Activated B cell treated with CpG ODN at 0.5 μM for 24 hours (primary cell): ENCODE measurements at regions not wholly inside any gene's neighbourhood (a gene's known extent, or its start where the extent isn't known, plus 50 kb on each side); places are given as distances from the start of the nearest gene placed in this dataset.

Experiments
- ATAC-seq: fragments of 200-7000 bp; cut with Tn5 transposase; one replicate; pipeline ENCODE4 v1.10.0; 2021; ENCODE audit warnings: low read depth, mild to moderate bottlenecking, moderate library complexity
- CTCF ChIA-PET: fragments of 350-600 bp; sonication (Branson Sonifier 250); formaldehyde crosslinking; loops from one replicate; lab custom pipeline; 2021; ENCODE audit warnings: antibody characterized with exemption; lab: Charles Lee
- POLR2A ChIA-PET: fragments of 350-600 bp; sonication (Branson Sonifier 250); formaldehyde crosslinking; loops from one replicate; lab custom pipeline; 2021; ENCODE audit warnings: antibody characterized with exemption; lab: Charles Lee
- DNase-seq: peaks from one replicate; pipeline ENCODE4 v3.0.0; 2022
- H3K27ac Mint-ChIP-seq: one replicate; pipeline ENCODE4 v1.8.0; 2020; ENCODE audit warnings: mixed read lengths
- H3K27me3 Mint-ChIP-seq: one replicate; pipeline ENCODE4 v1.8.0; 2021; ENCODE audit warnings: mixed read lengths
- H3K36me3 Mint-ChIP-seq: one replicate; pipeline ENCODE4 v1.8.0; 2021; ENCODE audit warnings: low read depth, mixed read lengths
- H3K4me1 Mint-ChIP-seq: one replicate; pipeline ENCODE4 v1.8.0; 2021; ENCODE audit warnings: mixed read lengths
- H3K4me3 Mint-ChIP-seq: one replicate; pipeline ENCODE4 v1.8.0; 2020; ENCODE audit warnings: mild to moderate bottlenecking, mixed read lengths
- H3K9me3 Mint-ChIP-seq: one replicate; pipeline ENCODE4 v1.8.0; 2020; ENCODE audit warnings: mixed read lengths
- intact Hi-C: fragments of 100-400 bp; cut with micrococcal nuclease; formaldehyde crosslinking; loops from one replicate; pipeline ENCODE4 v1.15.1; 2024
- TF ChIP-seq, protein P1 (sequence below): fragments of 200-600 bp; IDR thresholded peaks from one replicate; pipeline ENCODE4 v1.8.0; 2022; ENCODE audit warnings: antibody characterized with exemption, mild to moderate bottlenecking

GRCh38 chr5:91443761-91444467, 60.8 kb upstream of the ARRDC3 start:
- no peaks in the 10 kb centered on the region for H3K27me3 Mint-ChIP-seq
- peaks cover 2% of the 10 kb centered on the region for H3K4me1 Mint-ChIP-seq
- H3K4me3 Mint-ChIP-seq, result no peak overlapping the region
- TF ChIP-seq, protein P1, sequence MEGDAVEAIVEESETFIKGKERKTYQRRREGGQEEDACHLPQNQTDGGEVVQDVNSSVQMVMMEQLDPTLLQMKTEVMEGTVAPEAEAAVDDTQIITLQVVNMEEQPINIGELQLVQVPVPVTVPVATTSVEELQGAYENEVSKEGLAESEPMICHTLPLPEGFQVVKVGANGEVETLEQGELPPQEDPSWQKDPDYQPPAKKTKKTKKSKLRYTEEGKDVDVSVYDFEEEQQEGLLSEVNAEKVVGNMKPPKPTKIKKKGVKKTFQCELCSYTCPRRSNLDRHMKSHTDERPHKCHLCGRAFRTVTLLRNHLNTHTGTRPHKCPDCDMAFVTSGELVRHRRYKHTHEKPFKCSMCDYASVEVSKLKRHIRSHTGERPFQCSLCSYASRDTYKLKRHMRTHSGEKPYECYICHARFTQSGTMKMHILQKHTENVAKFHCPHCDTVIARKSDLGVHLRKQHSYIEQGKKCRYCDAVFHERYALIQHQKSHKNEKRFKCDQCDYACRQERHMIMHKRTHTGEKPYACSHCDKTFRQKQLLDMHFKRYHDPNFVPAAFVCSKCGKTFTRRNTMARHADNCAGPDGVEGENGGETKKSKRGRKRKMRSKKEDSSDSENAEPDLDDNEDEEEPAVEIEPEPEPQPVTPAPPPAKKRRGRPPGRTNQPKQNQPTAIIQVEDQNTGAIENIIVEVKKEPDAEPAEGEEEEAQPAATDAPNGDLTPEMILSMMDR, result no peak
- CTCF ChIA-PET, result no interaction called here
- no peaks in the 10 kb centered on the region for H3K36me3 Mint-ChIP-seq
- POLR2A ChIA-PET, result no interaction called here
- H3K9me3 Mint-ChIP-seq, result peaks cover 3% of the 10 kb centered on the region
- intact Hi-C loops, result no loop called here
- no peak overlapping the region for H3K27ac Mint-ChIP-seq
- no peak for DNase-seq
- no peak for ATAC-seq

DNA sequence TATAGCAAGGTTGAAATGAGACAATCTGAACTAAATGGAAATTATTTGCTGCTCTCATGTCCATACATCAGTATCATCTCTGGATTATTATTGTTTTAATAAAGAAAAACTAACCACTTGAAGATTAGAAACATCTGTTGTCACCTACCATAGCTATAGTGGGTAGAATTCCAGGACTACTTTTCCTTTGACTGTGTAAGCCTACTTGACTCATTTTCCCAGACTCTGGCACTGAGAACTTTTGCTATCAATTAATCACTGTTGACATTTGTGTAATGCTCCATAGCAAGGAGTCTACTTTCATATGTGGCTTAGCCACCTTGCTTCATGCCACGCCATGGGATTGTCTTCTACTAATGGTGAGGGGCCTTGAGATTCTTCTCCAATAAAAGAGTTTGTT, 59.9 kb upstream of the ARRDC3 start:
- no peak overlapping the region for H3K4me3 Mint-ChIP-seq
- no peaks in the 10 kb centered on the region for H3K27me3 Mint-ChIP-seq
- no peak overlapping the region for H3K27ac Mint-ChIP-seq
- ChIA-PET CTCF (no interaction called here), POLR2A (no interaction called here)
- intact Hi-C loops, result no loop called here
- H3K4me1 Mint-ChIP-seq, result peaks cover 2% of the 10 kb centered on the region
- ATAC-seq, result no peak
- no peaks in the 10 kb centered on the region for H3K36me3 Mint-ChIP-seq
- peaks cover under 1% of the 10 kb centered on the region for H3K9me3 Mint-ChIP-seq
- no peak for DNase-seq
- TF ChIP-seq, protein P1, result no peak

- ChIA-PET POLR2A (no interaction called here), CTCF (no interaction called here)
- Mint-ChIP-seq H3K27ac (no peak overlapping the region), H3K27me3 (no peaks in the 10 kb centered on the region), H3K4me1 (peaks cover 2% of the 10 kb centered on the region), H3K4me3 (no peak overlapping the region), H3K9me3 (no peaks in the 10 kb centered on the region), H3K36me3 (no peaks in the 10 kb centered on the region)
- TF ChIP-seq, protein P1, result no peak
- intact Hi-C loops, result no loop called here
- ATAC-seq (no peak), DNase-seq (no peak)
Observed at GRCh38 chr5:91441082-91441481, 58.0 kb upstream of the ARRDC3 start.

- DNase-seq, result no peak
- TF ChIP-seq, protein P1, result no peak
- H3K36me3 Mint-ChIP-seq, result no peaks in the 10 kb centered on the region
- no peaks in the 10 kb centered on the region for H3K27me3 Mint-ChIP-seq
- intact Hi-C loops, result no loop called here
- H3K4me1 Mint-ChIP-seq, result peaks cover 11% of the 10 kb centered on the region
- no peak for ATAC-seq
- CTCF ChIA-PET, result no interaction called here
- H3K9me3 Mint-ChIP-seq, result no peaks in the 10 kb centered on the region
- no peak overlapping the region for H3K4me3 Mint-ChIP-seq
- no peak overlapping the region for H3K27ac Mint-ChIP-seq
- POLR2A ChIA-PET, result no interaction called here
Observed at GRCh38 chr5:91438871-91439270, 55.8 kb upstream of the ARRDC3 start.

DNA sequence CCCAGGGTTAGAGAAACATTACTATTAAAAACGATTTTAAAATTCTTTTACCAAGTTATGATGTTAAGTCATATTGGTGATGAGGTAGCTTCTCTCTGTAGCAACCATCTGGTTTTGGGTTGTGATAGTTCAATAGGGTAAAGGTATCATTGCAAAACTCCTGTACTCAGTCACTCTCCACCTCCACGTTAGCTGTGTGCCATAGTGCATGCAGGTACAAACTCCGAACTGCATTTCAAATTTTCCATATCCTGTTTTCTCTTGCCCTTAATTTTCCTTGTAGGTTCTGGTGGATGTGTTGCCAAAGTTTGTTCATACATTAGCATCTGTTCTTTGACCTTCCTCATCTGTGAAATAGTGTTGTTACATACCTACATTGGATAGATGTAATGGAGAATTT, 53.1 kb upstream of the ARRDC3 start:
- intact Hi-C loops, result no loop called here
- H3K9me3 Mint-ChIP-seq, result no peaks in the 10 kb centered on the region
- peaks cover 14% of the 10 kb centered on the region for H3K4me1 Mint-ChIP-seq
- no peaks in the 10 kb centered on the region for H3K36me3 Mint-ChIP-seq
- H3K27me3 Mint-ChIP-seq, result no peaks in the 10 kb centered on the region
- ChIA-PET CTCF (no interaction called here), POLR2A (no interaction called here)
- H3K27ac Mint-ChIP-seq, result no peak overlapping the region
- H3K4me3 Mint-ChIP-seq, result no peak overlapping the region
- TF ChIP-seq, protein P1, result no peak
- DNase-seq (no peak), ATAC-seq (no peak)
